LNCaP clone FGC (cell line): ENCODE measurements at regions not wholly inside any gene's neighbourhood (a gene's known extent, or its start where the extent isn't known, plus 50 kb on each side); places are given as distances from the start of the nearest gene placed in this dataset.

ENCODE experiments used
- DNase-seq: peaks from one replicate; pipeline ENCODE4 v3.0.0-alpha.2; 2011; ENCODE audit warnings: low read depth
- H3K4me3 ChIP-seq: 2 replicates; pipeline ENCODE4 v1.5.1; 2011; ENCODE audit warnings: mild to moderate bottlenecking, low read depth, low read length, control low read depth
- CTCF ChIP-seq: IDR thresholded peaks from 2 replicates; pipeline ENCODE4 v1.5.1; 2012; ENCODE audit warnings: mild to moderate bottlenecking; ENCODE audit not compliant: control insufficient read depth, insufficient read depth; ENCODE audit errors: extremely low read depth

GRCh38 chr13:100848304-100848703 lies 173.7 kb upstream of the TMTC4 start:
- no peak for TF ChIP-seq CTCF
- no peak overlapping the region for H3K4me3 ChIP-seq
- DNase-seq, result no peak

GRCh38 chr13:100845128-100845757 lies 170.6 kb upstream of the TMTC4 start:
- H3K4me3 ChIP-seq, result no peak overlapping the region
- no peak for DNase-seq
- TF ChIP-seq CTCF, result no peak

GRCh38 chr13:100842136-100842535 lies 167.5 kb upstream of the TMTC4 start:
- no peak overlapping the region for H3K4me3 ChIP-seq
- TF ChIP-seq CTCF, result no peak

GRCh38 chr13:100838387-100838786 lies 163.8 kb upstream of the TMTC4 start:
- no peak overlapping the region for H3K4me3 ChIP-seq
- no peak for DNase-seq
- TF ChIP-seq CTCF, result no peak

More at GRCh38 chr13:100842136-100842535, 167.5 kb upstream of the TMTC4 start:
- DNase-seq, result no peak

- TF ChIP-seq CTCF, result no peak
- no peak overlapping the region for H3K4me3 ChIP-seq
These were observed 163.0 kb upstream of the TMTC4 start for GRCh38 chr13:100837631-100838030.

GRCh38 chr13:100836711-100837110 lies 162.1 kb upstream of the TMTC4 start:
- TF ChIP-seq CTCF, result no peak
- DNase-seq, result no peak
- H3K4me3 ChIP-seq, result no peak overlapping the region

More at GRCh38 chr13:100837631-100838030, 163.0 kb upstream of the TMTC4 start:
- DNase-seq, result no peak

- H3K4me3 ChIP-seq, result no peak overlapping the region
- no peak for DNase-seq
- no peak for TF ChIP-seq CTCF
These were observed 161.1 kb upstream of the TMTC4 start for GRCh38 chr13:100835695-100836094.
